Glomerular endothelial cell (primary cell): ENCODE measurements at regions not wholly inside any gene's neighbourhood (a gene's known extent, or its start where the extent isn't known, plus 50 kb on each side); places are given as distances from the start of the nearest gene placed in this dataset.

Experiments
- DNase-seq: peaks from one replicate; pipeline ENCODE4 v3.0.0-alpha.2; 2011; ENCODE audit warnings: low read depth, low spot score; ENCODE audit errors: extremely low read depth

DNA sequence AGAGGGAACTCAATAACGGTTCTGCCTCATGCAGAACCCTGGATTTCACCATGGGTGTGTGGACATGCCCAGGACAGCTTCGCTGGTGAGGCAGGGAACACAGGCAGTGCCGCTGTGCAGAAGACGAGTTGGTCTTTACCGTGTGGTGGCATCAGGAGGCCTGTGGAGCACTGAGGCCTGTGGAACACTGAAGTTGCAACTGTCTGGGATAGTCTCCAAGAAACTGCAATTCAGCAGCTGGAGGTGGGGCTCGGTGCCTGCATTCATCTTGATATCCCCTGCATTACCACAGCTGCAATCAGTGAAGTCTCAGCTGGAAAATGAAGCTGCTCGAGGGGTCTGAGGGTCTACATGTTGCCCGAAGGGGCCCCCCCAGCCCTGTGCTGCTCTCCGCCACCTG lies 202.4 kb upstream of the CDH4 start:
- no peak for DNase-seq

DNA sequence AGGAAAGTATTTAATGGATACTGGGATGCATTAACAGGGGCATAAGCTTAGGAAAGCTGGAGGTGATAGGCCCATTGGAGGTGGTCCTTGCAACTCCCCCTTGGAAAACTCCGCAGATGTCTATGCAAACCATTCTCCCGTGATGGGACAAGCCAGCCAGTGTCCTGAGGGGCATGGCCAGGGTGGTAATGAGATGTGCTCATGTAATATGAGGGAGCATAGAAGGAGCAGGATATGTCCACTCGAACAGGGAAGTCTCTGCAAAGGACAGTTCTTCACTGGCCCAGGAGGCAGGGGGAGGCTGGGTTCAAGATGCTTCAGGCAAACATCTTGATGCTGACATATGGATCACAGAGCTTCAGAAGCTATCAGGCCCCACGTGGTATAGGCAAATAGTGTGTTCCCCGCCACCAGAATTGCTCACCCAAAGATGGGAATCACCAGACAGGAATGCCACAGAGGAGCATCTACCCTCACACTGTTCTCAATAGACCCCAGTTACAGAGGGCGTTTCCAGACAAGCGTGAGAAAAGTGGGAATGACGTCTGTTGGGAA lies 201.6 kb upstream of the CDH4 start:
- no peak for DNase-seq

- DNase-seq = no peak
These were observed 199.8 kb upstream of the CDH4 start for GRCh38 chr20:61052195-61052750.

GRCh38 chr20:61052776-61053442 lies 199.2 kb upstream of the CDH4 start:
- no peak for DNase-seq

- no peak for DNase-seq
These were observed 198.6 kb upstream of the CDH4 start for GRCh38 chr20:61053487-61053886.

DNA sequence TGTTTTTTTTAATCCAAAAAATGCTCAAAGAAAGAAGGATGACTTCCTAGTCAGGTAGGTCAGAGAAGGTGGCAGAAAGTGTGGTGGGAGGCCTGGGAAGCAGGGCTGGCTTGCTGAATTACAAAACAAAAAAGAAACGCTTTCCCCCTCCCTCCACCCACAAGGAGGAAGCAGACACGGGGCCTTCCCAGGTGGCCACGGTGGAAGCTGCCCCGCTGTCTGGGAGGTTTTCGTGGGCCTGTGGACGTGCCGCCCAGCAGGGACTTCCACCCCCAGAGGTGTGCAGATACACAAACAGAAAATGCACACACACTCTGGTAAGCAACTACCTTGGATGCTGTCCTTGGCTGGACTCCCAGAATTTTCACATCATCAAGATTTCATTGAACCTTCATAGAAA lies 198.2 kb upstream of the CDH4 start:
- DNase-seq = no peak

GRCh38 chr20:61054411-61054810 lies 197.7 kb upstream of the CDH4 start:
- DNase-seq = no peak

DNA sequence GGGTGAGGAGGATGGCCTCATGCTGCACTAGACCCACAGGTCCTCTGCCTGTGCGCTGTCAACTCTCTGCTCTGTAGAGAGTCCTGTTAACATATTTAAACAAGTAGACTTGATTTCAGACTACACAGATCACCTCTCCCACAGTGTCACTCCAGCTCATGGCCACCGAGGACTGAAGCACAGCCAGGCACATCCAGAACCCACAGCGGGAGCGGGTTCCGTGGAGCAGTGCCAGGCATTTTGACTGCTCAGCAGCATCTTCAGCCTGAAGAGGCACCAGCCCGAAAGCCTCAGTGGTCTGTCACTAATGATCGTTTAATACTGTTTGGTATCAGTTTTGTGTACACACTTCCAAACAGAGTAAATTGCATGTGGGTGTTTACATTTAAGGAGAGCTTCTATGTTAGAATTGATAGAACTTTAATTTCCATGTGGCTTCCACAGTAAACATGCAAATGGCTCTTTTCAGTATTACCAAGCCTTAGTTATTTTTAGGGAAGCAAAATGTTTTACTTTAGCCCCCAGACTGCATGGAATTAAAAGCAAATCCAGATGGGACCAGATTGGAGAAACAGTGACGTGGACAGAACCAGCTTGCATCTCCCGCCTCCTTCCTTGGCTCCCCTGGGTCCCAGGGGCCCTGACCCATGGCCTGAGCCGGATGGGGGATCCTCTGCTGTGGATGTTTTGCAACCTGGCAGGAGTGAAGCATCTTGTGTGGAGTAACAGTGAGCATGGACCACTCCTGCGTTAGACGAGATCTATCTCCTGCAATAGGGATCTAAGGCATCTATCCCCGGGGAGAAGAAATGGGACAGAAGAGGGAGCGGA lies 196.7 kb upstream of the CDH4 start:
- no peak for DNase-seq

DNA sequence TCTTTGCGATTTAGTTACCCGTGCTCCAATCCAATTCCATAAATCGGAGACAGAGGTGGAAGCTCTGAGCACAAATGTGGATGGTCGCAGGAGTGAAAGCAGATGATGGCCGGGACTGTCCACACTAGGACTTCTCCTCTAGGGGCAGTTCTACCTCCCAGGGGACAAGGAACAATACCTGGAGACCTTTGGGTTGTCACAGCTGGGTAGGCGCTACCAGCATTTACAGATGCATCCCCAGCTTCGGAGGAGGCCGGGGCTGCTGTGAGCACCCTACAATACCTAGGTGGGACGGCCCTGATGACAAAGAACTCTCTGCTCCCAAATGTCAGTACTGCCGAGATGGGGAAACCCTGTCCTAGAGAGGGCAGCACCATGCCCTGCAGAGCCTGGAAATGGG lies 195.9 kb upstream of the CDH4 start:
- DNase-seq = no peak

DNA sequence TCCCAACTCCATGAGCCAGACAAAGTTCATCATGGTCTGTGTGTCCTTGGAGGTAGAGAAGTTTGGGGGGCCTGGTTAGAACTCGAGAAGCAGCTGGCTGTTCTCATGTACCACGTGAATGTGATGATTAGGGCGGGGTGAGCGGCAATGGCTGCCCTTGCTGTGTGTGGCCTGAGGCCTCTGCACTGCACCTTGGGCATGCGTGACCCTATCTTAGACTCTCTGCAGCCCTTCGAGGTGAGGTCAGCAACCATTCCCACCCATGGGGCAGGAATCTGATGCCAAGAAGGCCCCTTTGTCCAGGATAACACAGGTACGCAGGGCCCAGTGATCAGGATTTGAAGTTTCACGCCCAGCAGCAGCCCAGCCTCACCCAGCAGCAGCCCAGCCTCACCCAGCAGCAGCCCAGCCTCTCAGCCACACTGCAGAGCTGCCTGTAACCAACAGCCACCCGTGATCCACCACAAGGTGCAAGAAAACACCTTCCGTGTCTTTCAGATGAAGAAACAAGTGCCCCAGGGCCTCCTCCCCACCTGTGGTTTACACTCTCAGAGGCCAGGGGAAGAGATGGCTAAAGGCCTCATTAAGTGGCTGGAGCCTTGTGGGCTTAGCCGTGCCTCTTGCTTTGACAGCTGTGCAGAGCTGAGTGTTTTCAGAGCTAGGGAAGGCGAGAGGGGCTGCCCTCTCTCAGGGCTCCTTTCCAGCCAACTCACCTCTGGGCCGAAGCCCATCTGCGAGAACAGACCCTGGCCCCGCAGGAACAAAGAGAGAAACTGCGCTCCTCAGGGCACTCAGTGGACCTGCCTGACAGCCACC lies 195.2 kb upstream of the CDH4 start:
- DNase-seq = no peak

DNA sequence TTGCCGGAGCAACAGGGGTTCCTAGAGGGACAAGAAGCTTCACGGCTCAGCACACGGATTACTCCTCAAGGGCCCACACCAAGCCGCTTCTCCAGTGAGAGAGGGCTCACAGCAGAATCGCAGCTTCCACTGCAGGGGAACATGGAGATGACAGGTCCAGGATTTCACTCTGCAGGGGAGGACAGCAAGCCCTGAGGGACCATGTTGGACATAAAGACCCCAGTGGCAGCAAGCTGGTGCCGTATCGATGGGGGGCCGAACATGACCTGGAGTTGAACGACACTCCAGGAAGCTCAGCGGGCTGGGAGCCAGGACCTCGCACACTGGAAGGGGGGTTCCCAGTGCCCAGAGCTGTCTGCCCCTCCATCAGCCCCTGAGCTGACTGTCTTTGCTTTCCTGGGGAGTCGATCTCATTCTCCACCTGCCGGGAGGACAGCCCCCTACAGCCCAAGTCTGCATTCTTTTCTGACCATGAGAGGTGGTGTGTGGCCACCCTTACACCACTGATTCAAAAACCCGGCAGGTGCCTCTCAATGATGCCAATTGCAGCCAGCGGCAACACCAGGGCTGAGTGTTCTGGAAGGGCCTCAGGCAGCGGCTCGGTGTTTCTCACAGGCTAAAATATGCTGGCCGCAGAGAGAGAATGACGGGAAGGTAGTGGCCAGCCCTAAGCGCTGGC lies 194.5 kb upstream of the CDH4 start:
- DNase-seq = no peak

GRCh38 chr20:61061981-61062380 lies 190.1 kb upstream of the CDH4 start:
- no peak for DNase-seq

GRCh38 chr20:61065853-61066252 lies 186.2 kb upstream of the CDH4 start:
- DNase-seq = no peak

- no peak for DNase-seq
These were observed 185.5 kb upstream of the CDH4 start for GRCh38 chr20:61066526-61066925.

DNA sequence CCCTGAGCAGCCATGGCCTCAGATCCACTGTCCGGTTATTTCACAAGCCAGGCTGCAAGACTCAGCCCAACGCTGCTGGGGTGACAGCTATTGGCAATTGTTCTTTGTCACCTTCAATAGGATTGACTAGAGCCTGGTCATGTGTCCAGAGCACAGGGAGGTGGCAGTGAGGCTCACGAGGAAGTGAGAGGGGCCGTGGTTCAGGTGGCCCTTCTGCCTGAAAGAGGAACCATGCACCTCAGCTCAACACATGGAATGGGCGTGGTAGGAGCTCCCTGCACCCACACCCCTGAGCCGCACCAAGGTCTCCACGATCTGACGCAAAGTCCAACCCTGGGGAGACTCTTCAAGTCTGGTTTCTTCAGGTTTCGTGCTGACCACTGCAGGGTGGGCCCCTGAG lies 184.8 kb upstream of the CDH4 start:
- DNase-seq = no peak

DNA sequence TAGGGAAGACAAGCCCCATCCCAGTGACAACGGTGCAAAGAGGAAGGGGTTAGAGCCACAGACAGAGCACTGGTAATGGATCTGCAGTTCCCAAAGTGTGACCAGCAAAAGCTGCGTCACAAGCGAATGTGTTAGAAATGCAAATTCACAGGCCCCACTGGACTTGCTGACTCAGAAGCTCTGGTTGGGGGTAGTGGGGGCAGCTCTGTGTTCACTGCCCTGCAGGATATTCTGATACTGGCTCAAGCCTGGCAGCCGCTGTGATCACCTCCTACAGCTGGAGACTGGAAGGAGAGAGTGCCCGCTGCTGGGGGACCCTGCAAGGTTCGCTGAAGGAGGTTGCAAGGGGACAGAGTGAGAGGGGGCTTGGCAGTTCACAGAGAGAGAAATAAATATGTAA lies 179.7 kb upstream of the CDH4 start:
- DNase-seq = no peak

DNA sequence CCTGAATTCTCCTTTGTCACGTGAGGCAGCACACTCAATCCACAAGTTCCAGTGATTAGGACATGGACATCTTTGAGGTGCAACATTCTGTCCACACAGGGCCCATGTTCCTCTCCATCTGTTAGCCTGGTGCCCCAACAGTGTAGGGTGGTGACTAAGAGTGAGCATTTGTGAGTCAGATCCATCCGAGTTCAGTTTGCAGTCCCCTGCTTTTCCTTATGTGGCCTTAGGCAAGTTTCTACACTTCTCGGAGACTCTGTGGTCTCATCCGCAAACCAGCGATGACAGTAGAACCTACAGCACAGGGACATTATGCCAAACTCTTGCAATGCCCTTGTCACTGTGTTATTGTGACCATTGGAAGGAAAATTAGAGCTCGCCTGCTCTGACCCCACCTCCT lies 178.7 kb upstream of the CDH4 start:
- no peak for DNase-seq

DNA sequence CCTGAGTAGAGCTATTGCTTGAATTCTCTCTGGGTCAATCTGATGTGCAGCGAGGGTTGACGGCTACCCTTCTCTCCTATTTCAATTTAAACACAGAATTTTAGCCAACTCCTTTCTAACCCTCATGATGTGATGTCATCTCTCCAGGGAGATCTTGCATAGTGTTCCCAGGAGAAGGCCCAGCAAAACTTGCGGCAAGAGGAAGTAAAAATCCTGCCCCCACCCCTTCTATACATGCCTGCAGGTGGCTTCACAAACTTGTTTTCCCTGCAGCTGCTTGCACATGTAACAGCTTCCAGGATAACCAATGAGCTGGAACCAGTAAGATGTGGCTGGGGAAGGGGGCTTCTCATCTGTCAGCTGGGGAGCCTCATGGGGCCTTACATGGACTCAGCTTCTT lies 169.3 kb upstream of the CDH4 start:
- no peak for DNase-seq

GRCh38 chr20:61083431-61083830 lies 168.6 kb upstream of the CDH4 start:
- DNase-seq = no peak

DNA sequence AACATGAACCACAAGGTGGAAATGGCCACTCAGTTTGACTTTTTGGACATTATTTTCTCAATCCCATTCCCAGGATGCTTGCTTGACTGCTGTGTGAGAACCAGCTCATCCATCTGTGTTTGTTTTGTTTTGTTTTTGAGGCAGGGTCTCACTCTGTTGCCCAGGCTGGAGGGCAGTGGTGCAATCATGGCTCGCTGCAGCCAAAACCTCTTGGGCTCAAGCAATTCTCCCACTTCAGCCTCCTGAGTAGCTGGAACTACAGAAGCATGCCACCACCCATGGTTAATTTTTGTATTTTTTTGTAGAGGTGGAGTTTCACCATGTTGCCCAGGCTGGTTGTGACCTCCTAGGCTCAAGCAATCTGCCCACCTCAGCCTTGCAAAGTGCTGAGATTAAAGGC lies 166.0 kb upstream of the CDH4 start:
- no peak for DNase-seq
